ENCODE measurements at regions not wholly inside any gene's neighbourhood (a gene's known extent, or its start where the extent isn't known, plus 50 kb on each side); places are given as distances from the start of the nearest gene placed in this dataset.

DNA sequence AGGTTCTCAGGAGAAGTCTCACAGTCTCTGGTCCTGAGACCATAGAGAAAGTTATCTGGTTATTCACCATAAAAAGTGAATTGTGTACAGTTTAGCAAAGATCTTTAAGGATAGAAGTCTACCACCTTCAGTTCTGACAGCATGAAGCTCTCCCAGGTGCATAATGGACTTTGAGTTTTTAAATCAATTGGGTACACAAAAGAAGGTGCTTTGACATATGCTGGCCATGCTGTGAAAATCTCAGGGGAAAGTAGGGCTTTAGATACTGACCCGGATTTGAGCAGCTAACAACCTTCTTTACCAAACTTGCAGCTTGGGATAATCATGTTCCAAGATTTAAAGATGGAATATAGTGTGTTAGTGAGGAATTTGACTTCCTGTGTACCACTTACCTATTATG lies 264.2 kb downstream of the ZSWIM6 start:
- Histone ChIP-seq H3K4me1 (ENCODE audit: insufficient read depth, low read length) (no peaks in the 10 kb centered on the region), H3K4me3 (ENCODE audit: low read length) (no peak overlapping the region), H3K27me3 (ENCODE audit: insufficient read depth, low read length) (no peaks in the 10 kb centered on the region), H3K9me3 (ENCODE audit: insufficient read depth, low read depth, low read length) (no peaks in the 10 kb centered on the region; the same call in 1 of the 2 replicates), H3K36me3 (ENCODE audit: insufficient read depth, low read depth, low read length) (no peaks in the 10 kb centered on the region), H3K9ac (ENCODE audit: low read depth, low read length) (no peak overlapping the region), H3K27ac (ENCODE audit: low read length) (no peak overlapping the region)

DNA sequence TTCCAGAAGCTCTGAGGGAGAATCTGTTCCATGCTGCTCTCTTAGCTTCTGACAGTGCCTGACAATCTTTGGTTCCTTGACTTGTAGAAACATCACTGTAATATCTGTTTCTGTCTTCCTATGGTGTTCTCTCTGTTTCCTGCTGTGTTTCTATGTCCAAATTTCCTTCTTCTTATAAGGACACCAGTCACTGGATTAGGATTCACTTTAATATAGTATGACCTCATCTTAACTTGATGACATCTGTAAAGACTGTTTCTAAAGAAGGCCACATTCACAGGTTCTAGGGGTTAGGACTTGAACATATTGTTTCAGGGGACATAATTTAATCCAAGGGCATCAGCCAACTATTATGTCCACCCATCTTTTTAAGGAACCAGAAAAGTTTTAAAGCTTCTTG lies 265.6 kb downstream of the ZSWIM6 start:
- no peak overlapping the region for H3K9ac ChIP-seq (ENCODE audit: low read depth, low read length)
- no peaks in the 10 kb centered on the region for H3K4me1 ChIP-seq (ENCODE audit: insufficient read depth, low read length)
- no peak overlapping the region for H3K27ac ChIP-seq (ENCODE audit: low read length)
- H3K4me3 ChIP-seq (ENCODE audit: low read length): no peak overlapping the region
- H3K36me3 ChIP-seq (ENCODE audit: insufficient read depth, low read depth, low read length): no peaks in the 10 kb centered on the region
- H3K9me3 ChIP-seq (ENCODE audit: insufficient read depth, low read depth, low read length): no peaks in the 10 kb centered on the region; the same call in 1 of the 2 replicates
- H3K27me3 ChIP-seq (ENCODE audit: insufficient read depth, low read length): no peaks in the 10 kb centered on the region

DNA sequence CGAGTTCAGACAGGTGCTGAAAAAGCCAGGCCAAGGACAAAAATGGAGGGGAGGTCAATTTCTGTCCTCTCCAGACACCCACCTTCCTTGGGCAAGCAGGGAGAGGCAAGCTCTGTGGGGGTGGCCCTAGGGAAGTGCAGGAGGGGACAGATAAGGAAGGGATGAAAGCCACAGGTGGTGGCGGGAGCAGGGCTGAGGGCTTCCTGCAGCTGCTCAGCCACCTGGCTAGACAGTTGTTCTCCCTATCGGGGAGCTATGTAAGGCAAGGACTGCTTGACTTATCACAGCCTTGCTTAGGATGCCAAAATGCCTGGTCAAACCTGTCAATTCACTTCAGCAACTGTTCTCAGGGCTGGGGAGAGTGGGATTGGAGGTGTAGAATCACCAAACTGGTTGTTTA lies 266.1 kb downstream of the ZSWIM6 start:
- H3K27ac ChIP-seq (ENCODE audit: low read length): no peak overlapping the region
- no peaks in the 10 kb centered on the region for H3K4me1 ChIP-seq (ENCODE audit: insufficient read depth, low read length)
- no peak overlapping the region for H3K4me3 ChIP-seq (ENCODE audit: low read length)
- H3K27me3 ChIP-seq (ENCODE audit: insufficient read depth, low read length): no peaks in the 10 kb centered on the region
- H3K36me3 ChIP-seq (ENCODE audit: insufficient read depth, low read depth, low read length): no peaks in the 10 kb centered on the region
- H3K9me3 ChIP-seq (ENCODE audit: insufficient read depth, low read depth, low read length): no peaks in the 10 kb centered on the region; the same call in 1 of the 2 replicates
- no peak overlapping the region for H3K9ac ChIP-seq (ENCODE audit: low read depth, low read length)

DNA sequence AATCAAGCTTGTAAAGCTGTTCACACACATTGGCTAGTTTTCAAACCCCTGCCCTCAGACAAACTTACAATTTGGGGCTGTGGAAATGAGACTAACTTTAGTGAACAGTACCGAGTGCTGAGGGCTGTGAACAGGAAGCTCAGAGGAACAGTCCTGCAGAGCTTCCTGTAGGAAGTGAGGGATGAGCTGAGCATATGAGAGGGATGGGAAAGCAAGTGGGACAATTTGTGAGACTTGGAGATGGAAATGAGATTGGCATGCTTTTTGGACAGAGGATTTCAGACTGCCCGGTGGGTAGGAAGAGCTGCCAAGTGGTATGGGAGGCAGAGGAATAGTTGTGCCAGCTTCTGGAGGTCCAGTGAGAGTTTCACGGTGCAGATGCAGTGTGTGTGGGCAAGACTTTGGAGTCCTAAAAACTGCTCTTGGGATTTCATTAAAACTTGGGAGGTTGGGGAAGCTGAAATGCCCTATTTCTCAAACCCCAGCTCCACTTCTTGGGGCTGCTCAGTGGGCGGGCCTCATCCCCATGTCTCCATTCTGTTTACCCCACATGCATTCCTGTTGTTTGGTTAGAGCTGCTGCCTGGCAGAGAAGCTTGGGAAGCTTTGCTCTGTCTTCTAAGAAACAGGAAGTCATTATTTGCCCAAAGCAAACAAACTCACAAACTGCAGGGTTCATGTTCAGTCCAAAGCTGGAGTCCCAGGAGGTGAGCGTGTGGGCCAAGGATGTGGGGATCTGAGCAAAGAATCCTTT lies 267.5 kb downstream of the ZSWIM6 start:
- H3K9ac ChIP-seq (ENCODE audit: low read depth, low read length): no peak overlapping the region
- no peak overlapping the region for H3K27ac ChIP-seq (ENCODE audit: low read length)
- H3K4me1 ChIP-seq (ENCODE audit: insufficient read depth, low read length): no peaks in the 10 kb centered on the region
- H3K27me3 ChIP-seq (ENCODE audit: insufficient read depth, low read length): no peaks in the 10 kb centered on the region
- no peaks in the 10 kb centered on the region for H3K36me3 ChIP-seq (ENCODE audit: insufficient read depth, low read depth, low read length)
- no peak overlapping the region for H3K4me3 ChIP-seq (ENCODE audit: low read length)
- no peaks in the 10 kb centered on the region; the same call in 1 of the 2 replicates for H3K9me3 ChIP-seq (ENCODE audit: insufficient read depth, low read depth, low read length)

DNA sequence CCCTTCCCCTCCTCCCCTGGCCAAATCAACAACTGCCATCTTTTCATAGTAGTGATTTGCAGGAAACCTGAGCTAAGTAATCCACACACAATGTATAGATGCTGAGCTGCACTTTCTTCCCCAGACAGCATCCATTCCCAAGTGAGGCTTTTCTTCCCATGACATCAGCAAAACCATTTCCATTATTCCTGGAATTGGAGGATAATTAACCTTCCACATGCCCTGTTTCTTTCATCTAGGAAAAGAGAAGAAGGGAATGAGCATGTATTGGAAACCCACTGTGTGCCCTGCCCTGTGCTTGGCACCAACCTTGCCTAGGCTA lies 268.0 kb downstream of the ZSWIM6 start:
- H3K4me1 ChIP-seq (ENCODE audit: insufficient read depth, low read length): no peaks in the 10 kb centered on the region
- no peak overlapping the region for H3K9ac ChIP-seq (ENCODE audit: low read depth, low read length)
- no peaks in the 10 kb centered on the region for H3K36me3 ChIP-seq (ENCODE audit: insufficient read depth, low read depth, low read length)
- H3K27me3 ChIP-seq (ENCODE audit: insufficient read depth, low read length): no peaks in the 10 kb centered on the region
- H3K27ac ChIP-seq (ENCODE audit: low read length): no peak overlapping the region
- no peak overlapping the region for H3K4me3 ChIP-seq (ENCODE audit: low read length)
- H3K9me3 ChIP-seq (ENCODE audit: insufficient read depth, low read depth, low read length): no peaks in the 10 kb centered on the region; the same call in 1 of the 2 replicates

DNA sequence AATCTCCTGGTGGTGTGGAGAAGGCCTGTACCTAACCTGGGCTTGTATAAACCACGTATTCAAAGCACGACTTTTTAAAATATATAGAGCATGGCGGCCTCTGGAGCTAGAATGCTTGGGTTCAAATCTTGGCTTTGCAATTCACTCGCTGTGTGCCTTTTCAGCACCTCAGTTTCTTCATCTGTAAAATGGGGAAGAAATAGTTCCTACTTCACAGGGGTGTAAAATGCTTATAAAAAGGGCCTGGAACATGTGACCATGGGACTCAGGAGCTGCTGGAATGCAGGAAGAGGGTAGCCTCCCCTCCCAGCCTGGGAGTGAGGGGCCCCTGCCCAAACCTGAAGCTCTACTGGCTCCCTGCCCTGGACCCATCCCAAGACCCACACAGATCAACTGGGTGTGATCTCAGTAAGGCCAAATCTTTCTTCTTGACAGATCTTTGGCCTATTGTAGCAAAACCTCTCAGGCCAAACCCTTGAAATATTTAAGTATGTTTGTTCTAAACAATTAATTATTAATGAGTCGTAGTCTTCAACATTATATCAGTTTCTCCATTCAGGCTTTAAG lies 269.0 kb downstream of the ZSWIM6 start:
- H3K4me1 ChIP-seq (ENCODE audit: insufficient read depth, low read length): no peaks in the 10 kb centered on the region
- H3K4me3 ChIP-seq (ENCODE audit: low read length): no peak overlapping the region
- no peaks in the 10 kb centered on the region for H3K27me3 ChIP-seq (ENCODE audit: insufficient read depth, low read length)
- H3K27ac ChIP-seq (ENCODE audit: low read length): no peak overlapping the region
- no peak overlapping the region for H3K9ac ChIP-seq (ENCODE audit: low read depth, low read length)
- no peaks in the 10 kb centered on the region; the same call in 1 of the 2 replicates for H3K9me3 ChIP-seq (ENCODE audit: insufficient read depth, low read depth, low read length)
- H3K36me3 ChIP-seq (ENCODE audit: insufficient read depth, low read depth, low read length): no peaks in the 10 kb centered on the region

DNA sequence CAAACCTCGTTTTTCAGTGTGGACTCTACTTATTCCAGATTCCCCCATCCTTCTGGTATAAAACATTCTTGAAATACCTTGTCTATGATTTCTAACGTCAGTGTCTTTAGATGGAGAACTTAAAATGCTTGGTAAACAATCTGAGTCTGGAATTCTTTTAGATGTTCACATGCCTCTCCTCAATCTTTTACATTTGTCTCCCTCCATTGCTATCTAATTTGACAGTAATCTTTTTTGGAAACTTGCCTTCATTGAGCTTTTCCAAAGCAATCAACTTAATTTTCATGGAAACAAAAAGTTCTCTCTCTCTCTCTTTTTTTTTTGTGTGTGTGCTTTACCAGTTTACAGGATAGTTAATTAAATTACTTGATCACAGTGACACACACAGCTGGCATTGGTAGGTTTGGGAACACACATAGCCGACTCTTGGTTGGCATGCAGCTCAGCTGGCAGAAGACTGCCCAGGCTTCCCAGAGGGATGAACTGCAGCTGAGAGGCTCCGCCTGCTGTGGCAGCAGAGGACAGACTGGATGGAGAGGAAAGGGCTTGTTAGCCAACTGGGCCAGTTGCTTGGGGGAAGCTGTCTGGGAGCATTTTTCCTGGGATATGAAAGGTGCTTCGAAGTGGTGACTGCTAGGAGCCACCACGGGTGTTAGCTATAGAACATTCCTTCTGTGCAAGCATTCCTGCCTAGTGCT lies 271.3 kb downstream of the ZSWIM6 start:
- Histone ChIP-seq H3K9ac (ENCODE audit: low read depth, low read length) (no peak overlapping the region), H3K4me1 (ENCODE audit: insufficient read depth, low read length) (no peaks in the 10 kb centered on the region), H3K27ac (ENCODE audit: low read length) (no peak overlapping the region)

DNA sequence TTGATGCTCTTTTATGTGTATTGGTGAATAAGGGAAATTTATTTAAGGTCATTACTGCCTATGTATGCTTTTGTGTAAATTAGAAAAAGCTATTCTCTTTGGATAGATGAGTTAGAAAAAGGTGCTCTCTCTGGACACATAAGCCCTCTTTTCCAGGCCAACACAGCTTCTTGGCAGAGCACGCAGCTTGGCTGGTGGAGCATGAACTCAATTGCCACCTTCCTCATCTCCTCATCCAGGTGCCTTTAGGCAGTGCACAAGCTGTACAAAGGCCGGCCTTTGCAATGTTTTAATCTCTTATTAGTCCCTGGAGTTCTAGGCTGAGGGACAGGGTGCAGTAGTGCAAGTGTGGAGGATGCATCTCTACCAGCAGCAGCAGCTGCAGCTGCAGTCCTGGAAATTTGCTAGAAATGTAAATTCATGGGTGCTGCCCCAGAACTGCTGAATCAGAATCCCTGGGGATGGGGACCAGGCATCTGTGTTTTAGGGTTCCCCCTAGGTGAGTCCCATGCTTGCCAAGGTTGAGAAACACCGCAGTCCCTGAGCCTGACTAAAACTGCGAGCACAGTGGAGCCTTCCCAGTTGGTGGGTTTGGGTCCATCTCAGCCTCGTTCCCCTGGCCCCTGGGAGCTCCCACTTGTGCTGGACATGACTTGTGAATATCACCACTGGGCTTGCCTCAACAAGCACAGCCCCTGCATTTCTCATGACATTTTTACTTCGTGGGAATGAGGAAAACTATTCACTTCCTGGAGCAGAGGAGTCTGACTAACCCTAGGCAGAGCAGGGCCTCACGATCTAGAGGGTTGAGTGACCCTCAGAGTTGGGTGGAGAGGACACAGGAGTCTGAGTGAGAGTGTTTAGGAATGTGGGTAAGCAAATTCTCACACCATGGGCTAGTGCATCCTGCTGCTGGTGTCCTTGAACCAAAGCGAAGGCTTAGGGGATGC lies 272.3 kb downstream of the ZSWIM6 start:
- Histone ChIP-seq H3K27ac (ENCODE audit: low read length) (no peak overlapping the region), H3K4me3 (ENCODE audit: low read length) (no peak overlapping the region), H3K27me3 (ENCODE audit: insufficient read depth, low read length) (no peaks in the 10 kb centered on the region), H3K9me3 (ENCODE audit: insufficient read depth, low read depth, low read length) (no peaks in the 10 kb centered on the region), H3K9ac (ENCODE audit: low read depth, low read length) (no peak overlapping the region), H3K36me3 (ENCODE audit: insufficient read depth, low read depth, low read length) (no peaks in the 10 kb centered on the region), H3K4me1 (ENCODE audit: insufficient read depth, low read length) (no peaks in the 10 kb centered on the region)

More for the DNA sequence above, 271.3 kb downstream of the ZSWIM6 start:
- H3K27me3 ChIP-seq (ENCODE audit: insufficient read depth, low read length): no peaks in the 10 kb centered on the region
- no peak overlapping the region for H3K4me3 ChIP-seq (ENCODE audit: low read length)
- H3K9me3 ChIP-seq (ENCODE audit: insufficient read depth, low read depth, low read length): no peaks in the 10 kb centered on the region
- H3K36me3 ChIP-seq (ENCODE audit: insufficient read depth, low read depth, low read length): no peaks in the 10 kb centered on the region

DNA sequence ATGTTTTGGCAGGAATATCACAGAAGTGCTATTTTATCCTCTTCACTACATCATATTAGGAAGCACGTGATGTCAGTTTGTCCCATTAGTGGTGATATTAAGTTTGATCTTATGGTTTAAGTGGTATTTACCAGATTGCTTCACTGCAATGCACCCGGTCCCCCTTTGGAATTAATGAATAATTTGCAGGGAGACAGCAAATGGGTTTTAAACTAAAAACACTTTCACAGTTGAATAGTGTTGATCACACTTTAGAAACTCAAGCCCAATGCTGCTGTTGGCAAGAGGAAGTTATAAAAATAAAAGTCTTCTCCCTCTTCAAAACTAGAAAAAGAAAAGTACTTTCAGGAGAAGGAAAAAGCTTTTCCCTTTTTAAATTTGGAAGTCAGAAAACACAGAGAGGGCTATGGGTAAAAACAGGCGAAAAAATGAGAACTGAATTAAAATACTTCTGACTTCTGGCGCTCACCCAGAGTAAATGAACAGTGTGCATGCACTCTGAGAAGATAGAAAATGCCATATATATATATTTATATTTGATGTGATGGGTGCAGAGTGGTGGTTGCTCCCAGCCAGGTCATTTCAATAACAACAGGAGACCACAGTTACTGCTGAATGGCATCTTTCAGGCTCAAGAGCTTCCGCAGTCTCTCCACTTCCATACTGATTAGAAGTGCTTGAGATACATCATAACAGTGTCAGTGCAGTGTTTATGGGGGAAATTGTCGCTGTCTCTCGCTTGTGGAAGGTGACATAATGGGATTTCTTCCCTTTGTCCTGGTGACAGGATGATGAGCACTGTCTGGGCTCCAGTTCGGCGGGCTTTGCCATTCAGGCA lies 278.0 kb downstream of the ZSWIM6 start:
- H3K4me3 ChIP-seq (ENCODE audit: low read length): no peak overlapping the region
- H3K27ac ChIP-seq (ENCODE audit: low read length): no peak overlapping the region
- H3K27me3 ChIP-seq (ENCODE audit: insufficient read depth, low read length): no peaks in the 10 kb centered on the region
- no peak overlapping the region for H3K9ac ChIP-seq (ENCODE audit: low read depth, low read length)
- H3K9me3 ChIP-seq (ENCODE audit: insufficient read depth, low read depth, low read length): no peaks in the 10 kb centered on the region
- peaks cover 11% of the 10 kb centered on the region; the same call in 1 of the 2 replicates for H3K4me1 ChIP-seq (ENCODE audit: insufficient read depth, low read length)
- no peaks in the 10 kb centered on the region for H3K36me3 ChIP-seq (ENCODE audit: insufficient read depth, low read depth, low read length)

DNA sequence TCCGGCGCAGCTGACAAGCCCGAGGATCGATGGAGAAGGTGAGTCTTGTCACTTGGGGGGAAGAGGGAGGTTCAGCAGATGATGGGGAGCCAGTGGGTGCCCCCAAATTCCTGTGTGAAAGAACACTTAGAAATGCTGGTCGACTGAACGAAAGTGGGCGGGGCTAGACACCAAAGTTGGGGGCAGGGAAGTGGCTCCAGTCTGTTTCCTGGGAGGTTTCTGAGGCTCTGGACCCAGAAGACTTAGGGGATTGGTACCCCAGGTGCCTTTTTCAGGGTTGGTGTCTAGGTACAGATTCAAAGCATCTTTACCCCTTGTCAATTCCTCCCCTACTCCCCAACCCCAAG lies 278.6 kb downstream of the ZSWIM6 start:
- peaks cover 11% of the 10 kb centered on the region; the same call in 1 of the 2 replicates for H3K4me1 ChIP-seq (ENCODE audit: insufficient read depth, low read length)

DNA sequence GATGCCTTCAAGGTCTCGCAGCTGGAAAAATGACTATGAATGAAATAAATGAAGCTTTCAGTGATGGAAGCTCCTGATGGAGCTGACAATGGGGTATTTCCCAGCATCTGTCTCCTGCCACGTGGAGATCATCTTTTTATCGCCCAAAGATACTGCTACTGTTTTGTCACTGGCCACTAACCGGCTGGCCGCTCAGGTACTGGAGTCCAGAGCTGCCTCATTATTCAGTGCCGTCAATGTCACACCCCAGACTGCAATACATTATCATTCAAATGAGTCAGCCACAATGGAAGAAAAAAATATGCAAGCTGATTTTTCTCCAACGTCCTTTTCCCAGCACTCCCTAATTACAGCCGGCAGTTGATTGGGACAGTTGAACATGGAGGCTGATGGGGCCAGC lies 280.4 kb downstream of the ZSWIM6 start:
- H3K4me1 ChIP-seq (ENCODE audit: insufficient read depth, low read length): peaks cover 11% of the 10 kb centered on the region; the same call in 1 of the 2 replicates
- H3K9me3 ChIP-seq (ENCODE audit: insufficient read depth, low read depth, low read length): no peaks in the 10 kb centered on the region
- H3K9ac ChIP-seq (ENCODE audit: low read depth, low read length): no peak overlapping the region
- H3K36me3 ChIP-seq (ENCODE audit: insufficient read depth, low read depth, low read length): no peaks in the 10 kb centered on the region
- H3K27me3 ChIP-seq (ENCODE audit: insufficient read depth, low read length): no peaks in the 10 kb centered on the region
- no peak overlapping the region for H3K27ac ChIP-seq (ENCODE audit: low read length)
- H3K4me3 ChIP-seq (ENCODE audit: low read length): no peak overlapping the region

More for the DNA sequence above, 278.6 kb downstream of the ZSWIM6 start:
- H3K4me3 ChIP-seq (ENCODE audit: low read length): no peak overlapping the region
- H3K27ac ChIP-seq (ENCODE audit: low read length): no peak overlapping the region
- no peaks in the 10 kb centered on the region for H3K36me3 ChIP-seq (ENCODE audit: insufficient read depth, low read depth, low read length)
- H3K9me3 ChIP-seq (ENCODE audit: insufficient read depth, low read depth, low read length): no peaks in the 10 kb centered on the region
- no peaks in the 10 kb centered on the region for H3K27me3 ChIP-seq (ENCODE audit: insufficient read depth, low read length)
- no peak overlapping the region for H3K9ac ChIP-seq (ENCODE audit: low read depth, low read length)

Data from iPS-20b (cell line).